Trophoblast cell (in vitro differentiated cells and primary cell): ENCODE measurements at regions not wholly inside any gene's neighbourhood (a gene's known extent, or its start where the extent isn't known, plus 50 kb on each side); places are given as distances from the start of the nearest gene placed in this dataset.

Experiments
- DNase-seq, 2 donors: peaks; one replicate each; pipeline ENCODE4 v3.0.0-alpha.2; 2016
- H2AFZ ChIP-seq: 2 replicates; pipeline ENCODE4 v1.6.1; 2013; ENCODE audit warnings: low read length, moderate library complexity, mild to moderate bottlenecking; ENCODE audit not compliant: insufficient read depth, poor library complexity
- H2AK5ac ChIP-seq: 2 replicates; pipeline ENCODE4 v1.6.1; 2013; ENCODE audit warnings: mild to moderate bottlenecking, low read length
- H2BK120ac ChIP-seq: 2 replicates; pipeline ENCODE4 v1.6.1; 2013; ENCODE audit warnings: low read length, mild to moderate bottlenecking, moderate library complexity; ENCODE audit not compliant: insufficient read depth, poor library complexity
- H2BK12ac ChIP-seq: 2 replicates; pipeline ENCODE4 v1.6.1; 2013; ENCODE audit warnings: mild to moderate bottlenecking, low read length, moderate library complexity
- H2BK5ac ChIP-seq: 2 replicates; pipeline ENCODE4 v1.6.1; 2013; ENCODE audit warnings: low read length, low read depth, moderate library complexity, mild to moderate bottlenecking; ENCODE audit not compliant: poor library complexity
- H3K14ac ChIP-seq: 2 replicates; pipeline ENCODE4 v1.6.1; 2013; ENCODE audit warnings: mild to moderate bottlenecking, low read length
- H3K18ac ChIP-seq: 2 replicates; pipeline ENCODE4 v1.6.1; 2013; ENCODE audit warnings: mild to moderate bottlenecking, low read length
- H3K23ac ChIP-seq: 2 replicates; pipeline ENCODE4 v1.6.1; 2013; ENCODE audit warnings: low read length
- H3K27ac ChIP-seq: 2 replicates; pipeline ENCODE4 v1.5.1; 2013; ENCODE audit warnings: low read depth, mild to moderate bottlenecking, inconsistent platforms, low read length, moderate library complexity
- H3K27me3 ChIP-seq: 2 replicates; pipeline ENCODE4 v1.6.1; 2013; ENCODE audit warnings: inconsistent platforms, mild to moderate bottlenecking, low read length, moderate library complexity; ENCODE audit not compliant: insufficient read depth
- H3K36me3 ChIP-seq, 2 experiments: 1 replicate in 1 of 2; 2 replicates in 1 of 2; pipeline ENCODE4 v1.6.1; 2013; ENCODE audit warnings: low read length in 2 of 2, mild to moderate bottlenecking in 2 of 2, moderate library complexity in 1 of 2; ENCODE audit not compliant: insufficient read depth in 2 of 2, control insufficient read depth in 1 of 2
- H3K4ac ChIP-seq: 2 replicates; pipeline ENCODE4 v1.6.1; 2013; ENCODE audit warnings: low read depth, mild to moderate bottlenecking, low read length, moderate library complexity
- H3K4me1 ChIP-seq, 2 experiments: 1 replicate in 1 of 2; 2 replicates in 1 of 2; pipeline ENCODE4 v1.6.1; 2013; ENCODE audit warnings: low read length in 2 of 2, mild to moderate bottlenecking in 2 of 2, moderate library complexity in 1 of 2; ENCODE audit not compliant: insufficient read depth in 2 of 2, control insufficient read depth in 1 of 2
- H3K4me2 ChIP-seq: 2 replicates; pipeline ENCODE4 v1.6.1; 2013; ENCODE audit warnings: inconsistent platforms, mild to moderate bottlenecking, low read length, moderate library complexity
- H3K4me3 ChIP-seq: 2 replicates; pipeline ENCODE4 v1.5.1; 2013; ENCODE audit warnings: mild to moderate bottlenecking, low read depth, low read length, inconsistent platforms
- H3K79me1 ChIP-seq: one replicate; pipeline ENCODE4 v1.6.1; 2013; ENCODE audit warnings: low read length
- H3K79me2 ChIP-seq: 2 replicates; pipeline ENCODE4 v1.6.1; 2013; ENCODE audit warnings: low read length, mild to moderate bottlenecking; ENCODE audit not compliant: control insufficient read depth, insufficient read depth, poor library complexity
- H3K9ac ChIP-seq: 2 replicates; pipeline ENCODE4 v1.6.1; 2013; ENCODE audit warnings: mild to moderate bottlenecking, low read length
- H3K9me3 ChIP-seq: 2 replicates; pipeline ENCODE4 v1.6.1; 2013; ENCODE audit warnings: low read depth, mild to moderate bottlenecking, control low read depth, inconsistent platforms, low read length; ENCODE audit not compliant: insufficient read depth
- H4K12ac ChIP-seq: 2 replicates; pipeline ENCODE4 v1.6.1; 2013; ENCODE audit warnings: low read depth, mild to moderate bottlenecking, low read length, moderate library complexity
- H4K8ac ChIP-seq: 2 replicates; pipeline ENCODE4 v1.6.1; 2013; ENCODE audit warnings: low read depth, mild to moderate bottlenecking, low read length, moderate library complexity
- H4K91ac ChIP-seq: one replicate; pipeline ENCODE4 v1.6.1; 2013; ENCODE audit warnings: low read depth, mild to moderate bottlenecking, low read length, moderate library complexity
- WGBS: extraction: QIAGEN DNeasy Blood & Tissue Kit; methylation state at CpG from one replicate; pipeline ENCODE4 v1.1.7; 2013; ENCODE audit warnings: missing lambda C conversion rate; ENCODE audit not compliant: insufficient read length, insufficient coverage; ENCODE audit errors: extremely low coverage; 5-methylcytosine and 5-hydroxymethylcytosine counted together

- Histone ChIP-seq H3K4me1 (no peaks in the 10 kb centered on the region), H2BK5ac (no peak overlapping the region), H3K18ac (no peak overlapping the region), H2BK12ac (no peak overlapping the region), H2AK5ac (no peak overlapping the region), H4K8ac (no peak overlapping the region), H3K4me2 (no peak overlapping the region), H2AFZ (no peak overlapping the region), H3K79me2 (no peaks in the 10 kb centered on the region), H3K4ac (no peak overlapping the region), H4K91ac (no peak overlapping the region), H4K12ac (no peak overlapping the region), H3K23ac (no peak overlapping the region), H3K36me3 (no peaks in the 10 kb centered on the region), H3K14ac (no peak overlapping the region), H3K27me3 (no peaks in the 10 kb centered on the region), H3K27ac (no peak overlapping the region), H3K9me3 (peaks cover 4% of the 10 kb centered on the region), H3K4me3 (no peak overlapping the region), H2BK120ac (no peak overlapping the region), H3K9ac (no peak overlapping the region), H3K79me1 (no peaks in the 10 kb centered on the region)
- no CpG with 5 or more reads among the region's 4 CpGs for WGBS
- no peak for DNase-seq
Measured at GRCh38 chr18:67634631-67635338, 118.3 kb upstream of the DSEL start.

- Histone ChIP-seq H2BK120ac (no peak overlapping the region), H3K14ac (no peak overlapping the region), H3K9ac (no peak overlapping the region), H2BK12ac (no peak overlapping the region), H2AFZ (no peak overlapping the region), H4K12ac (no peak overlapping the region), H3K27me3 (no peaks in the 10 kb centered on the region), H3K23ac (no peak overlapping the region), H3K4ac (no peak overlapping the region), H3K4me1 (no peaks in the 10 kb centered on the region), H3K18ac (no peak overlapping the region), H3K27ac (no peak overlapping the region), H2AK5ac (no peak overlapping the region), H3K9me3 (peaks cover 4% of the 10 kb centered on the region), H3K4me3 (no peak overlapping the region), H3K79me1 (no peaks in the 10 kb centered on the region), H3K36me3 (no peaks in the 10 kb centered on the region), H4K91ac (no peak overlapping the region), H3K4me2 (no peak overlapping the region), H3K79me2 (no peaks in the 10 kb centered on the region), H4K8ac (no peak overlapping the region), H2BK5ac (no peak overlapping the region)
- no CpG with 5 or more reads among the region's 6 CpGs for WGBS
- no peak for DNase-seq
Measured at GRCh38 chr18:67633939-67634338, 117.4 kb upstream of the DSEL start.

- Histone ChIP-seq H3K36me3 (no peaks in the 10 kb centered on the region), H3K79me1 (no peaks in the 10 kb centered on the region), H4K8ac (no peak overlapping the region), H3K18ac (no peak overlapping the region), H2BK5ac (no peak overlapping the region), H3K27me3 (no peaks in the 10 kb centered on the region), H3K9ac (no peak overlapping the region), H2BK12ac (no peak overlapping the region), H3K4me2 (no peak overlapping the region), H3K4me3 (no peak overlapping the region), H3K9me3 (no peaks in the 10 kb centered on the region), H3K79me2 (no peaks in the 10 kb centered on the region), H2BK120ac (no peak overlapping the region), H4K12ac (no peak overlapping the region), H3K27ac (no peak overlapping the region), H3K14ac (no peak overlapping the region), H3K4me1 (no peaks in the 10 kb centered on the region), H3K23ac (no peak overlapping the region), H2AK5ac (no peak overlapping the region), H3K4ac (no peak overlapping the region), H2AFZ (no peak overlapping the region), H4K91ac (no peak overlapping the region)
- WGBS: no CpG with 5 or more reads among the region's 1 CpG
- DNase-seq: no peak
Measured at GRCh38 chr18:67621906-67622305, 105.4 kb upstream of the DSEL start.

- Histone ChIP-seq H4K8ac (no peak overlapping the region), H3K4ac (no peak overlapping the region), H3K4me3 (no peak overlapping the region), H3K36me3 (no peaks in the 10 kb centered on the region), H3K18ac (no peak overlapping the region), H3K4me1 (no peaks in the 10 kb centered on the region), H3K79me2 (no peaks in the 10 kb centered on the region), H3K27me3 (no peaks in the 10 kb centered on the region), H2BK5ac (no peak overlapping the region), H4K91ac (no peak overlapping the region), H3K9ac (no peak overlapping the region), H3K23ac (no peak overlapping the region), H3K79me1 (no peaks in the 10 kb centered on the region), H2AK5ac (no peak overlapping the region), H4K12ac (no peak overlapping the region), H2AFZ (no peak overlapping the region), H2BK120ac (no peak overlapping the region), H3K27ac (no peak overlapping the region), H3K9me3 (no peaks in the 10 kb centered on the region), H2BK12ac (no peak overlapping the region), H3K14ac (no peak overlapping the region), H3K4me2 (no peak overlapping the region)
- DNase-seq: no peak
- WGBS: no CpG with 5 or more reads among the region's 2 CpGs
Measured at GRCh38 chr18:67621049-67621713, 104.7 kb upstream of the DSEL start.
